NT2/D1 (cell line): ENCODE measurements at regions not wholly inside any gene's neighbourhood (a gene's known extent, or its start where the extent isn't known, plus 50 kb on each side); places are given as distances from the start of the nearest gene placed in this dataset.

Source experiments
- SUZ12 ChIP-seq: IDR thresholded peaks from 2 replicates; pipeline ENCODE4 v1.6.1; 2011; ENCODE audit not compliant: insufficient read length, insufficient read depth; ENCODE audit errors: extremely low read depth
- YY1 ChIP-seq: IDR thresholded peaks from 2 replicates; pipeline ENCODE4 v1.6.1; 2011; ENCODE audit not compliant: insufficient read length, insufficient read depth

DNA sequence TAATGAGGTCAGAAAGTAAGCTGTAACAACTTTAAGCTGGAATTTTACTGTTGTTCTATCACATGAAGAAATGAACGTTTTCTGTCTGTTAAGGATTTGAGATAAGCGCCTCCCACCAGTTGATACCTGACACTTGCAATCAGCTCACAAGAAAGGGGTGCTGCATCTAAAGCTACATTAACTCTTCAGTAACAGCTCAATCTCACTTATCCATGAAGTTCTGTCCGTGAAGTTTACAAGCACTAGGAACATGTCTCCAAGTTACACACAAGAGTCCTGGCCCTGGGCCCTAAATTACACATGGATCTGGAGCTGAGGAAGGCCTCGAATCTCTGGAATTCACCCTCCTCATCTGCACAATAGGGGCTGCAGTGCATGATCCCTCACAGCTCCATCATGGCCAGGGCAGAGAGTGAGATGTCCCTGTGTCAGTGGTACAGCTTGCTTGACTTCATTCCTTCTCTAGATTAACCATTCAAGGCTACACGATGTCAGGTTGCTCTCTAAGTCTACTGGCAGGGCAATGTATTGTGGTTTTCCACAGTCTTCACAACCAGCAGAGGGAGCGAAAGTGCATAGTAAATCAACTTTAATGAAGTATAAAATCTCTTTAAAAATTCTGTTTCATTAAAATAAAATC is 182.4 kb upstream of the MCHR2 start:
- TF ChIP-seq YY1 = no peak
- no peak for TF ChIP-seq SUZ12
